HL-60 (cell line): ENCODE measurements at regions not wholly inside any gene's neighbourhood (a gene's known extent, or its start where the extent isn't known, plus 50 kb on each side); places are given as distances from the start of the nearest gene placed in this dataset.
"Not testable (repeated sequence)": the region's sequence is repeated elsewhere in the genome, so short reads cannot be mapped to it uniquely, and the experiment has no call there.

ENCODE experiments used
- GABPA ChIP-seq: IDR thresholded peaks from 2 replicates; pipeline ENCODE4 v1.6.1; 2012; ENCODE audit warnings: low read depth
- POLR2AphosphoS5 ChIP-seq: IDR thresholded peaks from 2 replicates; pipeline ENCODE4 v1.6.1; 2012; ENCODE audit warnings: low read depth
- REST ChIP-seq: IDR thresholded peaks from 2 replicates; pipeline ENCODE4 v1.6.1; 2012; ENCODE audit warnings: low read depth; ENCODE audit not compliant: insufficient replicate concordance
- SPI1 ChIP-seq: IDR thresholded peaks from 2 replicates; pipeline ENCODE4 v1.6.1; 2012; ENCODE audit warnings: low read depth, mild to moderate bottlenecking, borderline replicate concordance
- TF ChIP-seq, protein P1 (sequence below): IDR thresholded peaks from one replicate; pipeline ENCODE4 v1.5.1; 2011; ENCODE audit warnings: low read length, control low read depth, inconsistent platforms; ENCODE audit not compliant: insufficient read depth

DNA sequence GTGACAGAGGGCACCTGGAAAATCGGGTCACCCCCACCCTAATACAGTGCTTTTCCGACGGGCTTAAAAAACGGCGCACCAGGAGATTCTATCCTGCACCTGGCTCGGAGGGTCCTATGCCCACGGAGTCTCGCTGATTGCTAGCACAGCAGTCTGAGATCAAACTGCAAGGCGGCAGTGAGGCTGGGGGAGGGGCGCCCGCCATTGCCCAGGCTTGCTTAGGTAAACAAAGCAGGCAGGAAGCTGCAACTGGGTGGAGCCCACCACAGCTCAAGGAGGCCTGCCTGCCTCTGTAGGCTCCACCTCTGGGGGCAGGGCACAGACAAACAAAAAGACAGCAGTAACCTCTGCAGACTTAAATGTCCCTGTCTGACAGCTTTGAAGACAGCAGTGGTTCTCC is 168.2 kb upstream of the SPIN4 start:
- TF ChIP-seq, protein P1, sequence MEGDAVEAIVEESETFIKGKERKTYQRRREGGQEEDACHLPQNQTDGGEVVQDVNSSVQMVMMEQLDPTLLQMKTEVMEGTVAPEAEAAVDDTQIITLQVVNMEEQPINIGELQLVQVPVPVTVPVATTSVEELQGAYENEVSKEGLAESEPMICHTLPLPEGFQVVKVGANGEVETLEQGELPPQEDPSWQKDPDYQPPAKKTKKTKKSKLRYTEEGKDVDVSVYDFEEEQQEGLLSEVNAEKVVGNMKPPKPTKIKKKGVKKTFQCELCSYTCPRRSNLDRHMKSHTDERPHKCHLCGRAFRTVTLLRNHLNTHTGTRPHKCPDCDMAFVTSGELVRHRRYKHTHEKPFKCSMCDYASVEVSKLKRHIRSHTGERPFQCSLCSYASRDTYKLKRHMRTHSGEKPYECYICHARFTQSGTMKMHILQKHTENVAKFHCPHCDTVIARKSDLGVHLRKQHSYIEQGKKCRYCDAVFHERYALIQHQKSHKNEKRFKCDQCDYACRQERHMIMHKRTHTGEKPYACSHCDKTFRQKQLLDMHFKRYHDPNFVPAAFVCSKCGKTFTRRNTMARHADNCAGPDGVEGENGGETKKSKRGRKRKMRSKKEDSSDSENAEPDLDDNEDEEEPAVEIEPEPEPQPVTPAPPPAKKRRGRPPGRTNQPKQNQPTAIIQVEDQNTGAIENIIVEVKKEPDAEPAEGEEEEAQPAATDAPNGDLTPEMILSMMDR: not testable (repeated sequence)
- TF ChIP-seq POLR2AphosphoS5, REST, GABPA, SPI1: not testable (repeated sequence)
